COR-L47 (cell line): ENCODE measurements at regions not wholly inside any gene's neighbourhood (a gene's known extent, or its start where the extent isn't known, plus 50 kb on each side); places are given as distances from the start of the nearest gene placed in this dataset.

Experiments
- DNase-seq: peaks from one replicate; lab custom pipeline; 2025; lab: John Stamatoyannopoulos, UW

GRCh38 chr3:118810499-118811035, 224.1 kb downstream of the IGSF11 start:
- no peak for DNase-seq

GRCh38 chr3:118811236-118811732, 223.4 kb downstream of the IGSF11 start:
- no peak for DNase-seq

GRCh38 chr3:118813472-118813871, 221.2 kb downstream of the IGSF11 start:
- no peak for DNase-seq

GRCh38 chr3:118817748-118818165, 216.9 kb downstream of the IGSF11 start:
- peak; percentile 71 for DNase-seq

GRCh38 chr3:118818386-118818785, 216.3 kb downstream of the IGSF11 start:
- DNase-seq, result no peak

- DNase-seq, result no peak
Measured at GRCh38 chr3:118823626-118824025, 211.0 kb downstream of the IGSF11 start.

GRCh38 chr3:118827446-118827845, 207.2 kb downstream of the IGSF11 start:
- no peak for DNase-seq

GRCh38 chr3:118828351-118828750, 206.3 kb downstream of the IGSF11 start:
- no peak for DNase-seq

- DNase-seq, result no peak
Measured at GRCh38 chr3:118833075-118833474, 201.6 kb downstream of the IGSF11 start.

GRCh38 chr3:118838871-118839270, 195.8 kb downstream of the IGSF11 start:
- no peak for DNase-seq

GRCh38 chr3:118842147-118842863, 192.3 kb downstream of the IGSF11 start:
- DNase-seq, result no peak

- no peak for DNase-seq
Measured at GRCh38 chr3:118846176-118846575, 188.5 kb downstream of the IGSF11 start.
